Skin epidermis (tissue), 12 donors: ENCODE measurements at regions not wholly inside any gene's neighbourhood (a gene's known extent, or its start where the extent isn't known, plus 50 kb on each side); places are given as distances from the start of the nearest gene placed in this dataset.

ENCODE experiments used
- H3K27ac ChIP-seq, 21 experiments: fragments of 200-600 bp; sonication (generic) in 11 of 21; one replicate each; pipeline ENCODE4 v1.5.0; 2020; ENCODE audit warnings: mild to moderate bottlenecking in 3 of 21, inconsistent platforms in 2 of 21, moderate library complexity in 2 of 21
- H3K4me3 ChIP-seq, 7 experiments: fragments of 200-600 bp; sonication (generic) in 2 of 7; one replicate each; pipeline ENCODE4 v1.5.0; 2020; ENCODE audit warnings: inconsistent platforms in 2 of 7, mild to moderate bottlenecking in 2 of 7, moderate library complexity in 1 of 7

- no peak overlapping the region for H3K4me3 ChIP-seq
- peak overlapping the region in 2 of 21 experiments; percentile 7 to 14 for H3K27ac ChIP-seq
Measured at GRCh38 chr5:60520451-60521227, 179.3 kb downstream of the DEPDC1B start.

GRCh38 chr5:60519372-60519771 is 180.6 kb downstream of the DEPDC1B start:
- Histone ChIP-seq H3K27ac (no peak overlapping the region), H3K4me3 (no peak overlapping the region)

- no peak overlapping the region for H3K4me3 ChIP-seq
- H3K27ac ChIP-seq = no peak overlapping the region
Measured at GRCh38 chr5:60517850-60518249, 182.1 kb downstream of the DEPDC1B start.

- H3K27ac ChIP-seq = no peak overlapping the region
- H3K4me3 ChIP-seq = no peak overlapping the region
Measured at GRCh38 chr5:60517094-60517694, 182.8 kb downstream of the DEPDC1B start.

GRCh38 chr5:60516688-60517087 is 183.3 kb downstream of the DEPDC1B start:
- H3K4me3 ChIP-seq = no peak overlapping the region
- H3K27ac ChIP-seq = no peak overlapping the region

GRCh38 chr5:60514152-60514551 is 185.8 kb downstream of the DEPDC1B start:
- Histone ChIP-seq H3K27ac (no peak overlapping the region), H3K4me3 (no peak overlapping the region)

GRCh38 chr5:60512117-60512516 is 187.8 kb downstream of the DEPDC1B start:
- H3K27ac ChIP-seq = no peak overlapping the region
- H3K4me3 ChIP-seq = no peak overlapping the region

- Histone ChIP-seq H3K27ac (no peak overlapping the region), H3K4me3 (no peak overlapping the region)
Measured at GRCh38 chr5:60510663-60511062, 189.3 kb downstream of the DEPDC1B start.

- Histone ChIP-seq H3K4me3 (no peak overlapping the region), H3K27ac (no peak overlapping the region)
Measured at GRCh38 chr5:60510049-60510448, 189.9 kb downstream of the DEPDC1B start.

GRCh38 chr5:60509519-60509918 is 190.4 kb downstream of the DEPDC1B start:
- Histone ChIP-seq H3K27ac (no peak overlapping the region), H3K4me3 (no peak overlapping the region)

- no peak overlapping the region for H3K27ac ChIP-seq
Measured at GRCh38 chr5:60507687-60508086, 192.3 kb downstream of the DEPDC1B start.

GRCh38 chr5:60505373-60506171 is 194.4 kb downstream of the DEPDC1B start:
- H3K4me3 ChIP-seq = no peak overlapping the region
- no peak overlapping the region for H3K27ac ChIP-seq

More at GRCh38 chr5:60507687-60508086, 192.3 kb downstream of the DEPDC1B start:
- no peak overlapping the region for H3K4me3 ChIP-seq

- H3K27ac ChIP-seq = no peak overlapping the region
Measured at GRCh38 chr5:60504342-60504741, 195.6 kb downstream of the DEPDC1B start.

GRCh38 chr5:60503771-60504170 is 196.2 kb downstream of the DEPDC1B start:
- no peak overlapping the region for H3K4me3 ChIP-seq
- H3K27ac ChIP-seq = no peak overlapping the region

More at GRCh38 chr5:60504342-60504741, 195.6 kb downstream of the DEPDC1B start:
- H3K4me3 ChIP-seq = no peak overlapping the region

- no peak overlapping the region for H3K4me3 ChIP-seq
- H3K27ac ChIP-seq = no peak overlapping the region
Measured at GRCh38 chr5:60497706-60498500, 202.1 kb downstream of the DEPDC1B start.

- Histone ChIP-seq H3K4me3 (no peak overlapping the region), H3K27ac (no peak overlapping the region)
Measured at GRCh38 chr5:60495644-60496520, 204.1 kb downstream of the DEPDC1B start.

- Histone ChIP-seq H3K27ac (no peak overlapping the region), H3K4me3 (no peak overlapping the region)
Measured at GRCh38 chr5:60494635-60495034, 205.3 kb downstream of the DEPDC1B start.

- Histone ChIP-seq H3K4me3 (no peak overlapping the region), H3K27ac (no peak overlapping the region)
Measured at GRCh38 chr5:60494144-60494543, 205.8 kb downstream of the DEPDC1B start.

- H3K27ac ChIP-seq = no peak overlapping the region
- H3K4me3 ChIP-seq = no peak overlapping the region
Measured at GRCh38 chr5:60493372-60493771, 206.6 kb downstream of the DEPDC1B start.
